GM23338 (cell line): ENCODE measurements at regions not wholly inside any gene's neighbourhood (a gene's known extent, or its start where the extent isn't known, plus 50 kb on each side); places are given as distances from the start of the nearest gene placed in this dataset.

Source experiments
- ATAC-seq: fragments of 200-7000 bp; cut with Tn5 transposase; 3 replicates; pipeline ENCODE4 v1.9.1; 2020
- DNase-seq: peaks from one replicate; pipeline ENCODE4 v3.0.0-alpha.2; 2015; ENCODE audit warnings: low spot score
- H2AFZ ChIP-seq: fragments of 200-600 bp; sonication (generic); 2 replicates; pipeline ENCODE4 v1.8.0; 2016; ENCODE audit warnings: antibody characterized with exemption, mild to moderate bottlenecking, moderate library complexity
- H3F3A ChIP-seq: fragments of 200-600 bp; sonication (generic); replicated peaks from 2 replicates; pipeline ENCODE4 v1.8.0; 2017; ENCODE audit warnings: antibody characterized with exemption, mixed run types, low read depth
- H3K27ac ChIP-seq: fragments of 200-600 bp; sonication (generic); 2 replicates; pipeline ENCODE4 v1.6.1; 2016; ENCODE audit warnings: low read depth
- H3K27me3 ChIP-seq: fragments of 200-600 bp; sonication (generic); 2 replicates; pipeline ENCODE4 v1.8.0; 2016; ENCODE audit warnings: mild to moderate bottlenecking, mixed run types, moderate library complexity; ENCODE audit not compliant: insufficient read depth
- H3K36me3 ChIP-seq: fragments of 200-600 bp; sonication (generic); 2 replicates; pipeline ENCODE4 v1.8.0; 2016; ENCODE audit warnings: mild to moderate bottlenecking; ENCODE audit not compliant: insufficient read depth
- H3K4me1 ChIP-seq: fragments of 200-600 bp; sonication (generic); 2 replicates; pipeline ENCODE4 v1.8.0; 2016; ENCODE audit warnings: mild to moderate bottlenecking, moderate library complexity; ENCODE audit not compliant: insufficient read depth
- H3K4me2 ChIP-seq: fragments of 200-600 bp; sonication (generic); 2 replicates; pipeline ENCODE4 v1.7.1; 2017; ENCODE audit warnings: mixed run types
- H3K4me3 ChIP-seq: fragments of 200-600 bp; sonication (generic); 2 replicates; pipeline ENCODE4 v1.6.1; 2016; ENCODE audit warnings: mixed run types
- H3K79me2 ChIP-seq: fragments of 200-600 bp; sonication (generic); replicated peaks from 2 replicates; pipeline ENCODE4 v1.8.0; 2017; ENCODE audit warnings: mild to moderate bottlenecking; ENCODE audit not compliant: insufficient read depth
- H3K9me2 ChIP-seq: fragments of 200-600 bp; sonication (generic); 2 replicates; pipeline ENCODE4 v1.8.0; 2017; ENCODE audit not compliant: insufficient read depth
- H4K20me1 ChIP-seq: fragments of 200-600 bp; sonication (generic); replicated peaks from 2 replicates; pipeline ENCODE4 v1.8.0; 2017; ENCODE audit warnings: mild to moderate bottlenecking; ENCODE audit not compliant: insufficient read depth
- H3K27ac Mint-ChIP-seq: 2 replicates; pipeline ENCODE4 v1.8.0; 2020; ENCODE audit warnings: inconsistent platforms, mild to moderate bottlenecking, moderate library complexity, mixed read lengths
- H3K27me3 Mint-ChIP-seq: 3 replicates; pipeline ENCODE4 v1.8.0; 2022; ENCODE audit warnings: low read depth, mild to moderate bottlenecking, moderate library complexity, mixed read lengths, inconsistent platforms; ENCODE audit not compliant: insufficient read depth, poor library complexity
- H3K36me3 Mint-ChIP-seq: 3 replicates; pipeline ENCODE4 v1.8.0; 2021; ENCODE audit warnings: low read depth, mild to moderate bottlenecking, inconsistent platforms, moderate library complexity, mixed read lengths
- H3K4me1 Mint-ChIP-seq: 3 replicates; pipeline ENCODE4 v1.8.0; 2020; ENCODE audit warnings: mild to moderate bottlenecking, inconsistent platforms, mixed read lengths
- H3K4me3 Mint-ChIP-seq: 3 replicates; pipeline ENCODE4 v1.8.0; 2021; ENCODE audit warnings: moderate library complexity, mild to moderate bottlenecking, inconsistent platforms, mixed read lengths
- H3K9me3 Mint-ChIP-seq: 3 replicates; pipeline ENCODE4 v1.8.0; 2020; ENCODE audit warnings: moderate library complexity, mild to moderate bottlenecking, inconsistent platforms, mixed read lengths
- CREB1 ChIP-seq: fragments of 250-450 bp; sonication (Bioruptor Pico); IDR thresholded peaks from 2 replicates; pipeline ENCODE4 v1.5.0; 2020; ENCODE audit warnings: low read depth, mild to moderate bottlenecking, moderate library complexity
- EZH2phosphoT487 ChIP-seq: fragments of 200-600 bp; sonication (generic); IDR thresholded peaks from one replicate; pipeline ENCODE4 v1.8.1; 2018; ENCODE audit warnings: antibody characterized with exemption; ENCODE audit not compliant: unreplicated experiment
- JUNB ChIP-seq: IDR thresholded peaks from one replicate; pipeline ENCODE4 v1.6.1; 2016; ENCODE audit warnings: antibody characterized with exemption; ENCODE audit not compliant: unreplicated experiment
- NANOG ChIP-seq: IDR thresholded peaks from 2 replicates; pipeline ENCODE4 v1.6.1; 2016; ENCODE audit warnings: antibody characterized with exemption, borderline replicate concordance
- POLR2AphosphoS5 ChIP-seq: IDR thresholded peaks from 2 replicates; pipeline ENCODE4 v1.6.1; 2016; ENCODE audit warnings: antibody characterized with exemption, low read depth
- STAT1 ChIP-seq: IDR thresholded peaks from one replicate; pipeline ENCODE4 v1.6.1; 2016; ENCODE audit warnings: antibody characterized with exemption; ENCODE audit not compliant: unreplicated experiment
- ZNF114 ChIP-seq: fragments of 250-450 bp; sonication (Bioruptor Pico); IDR thresholded peaks from 2 replicates; pipeline ENCODE4 v1.5.0; 2020; ENCODE audit warnings: mild to moderate bottlenecking, moderate library complexity
- ZNF331 ChIP-seq: fragments of 250-450 bp; sonication (Bioruptor Pico); IDR thresholded peaks from 2 replicates; pipeline ENCODE4 v1.5.0; 2020; ENCODE audit warnings: low read depth, mild to moderate bottlenecking, moderate library complexity
- TF ChIP-seq, protein P1 (sequence below): IDR thresholded peaks from one replicate; pipeline ENCODE4 v1.6.1; 2018; ENCODE audit warnings: antibody characterized with exemption; ENCODE audit not compliant: unreplicated experiment
- TF ChIP-seq, protein P2 (sequence below), 2 experiments: fragments of 200-600 bp in 1 of 2; sonication (generic) in 1 of 2; conservative IDR thresholded peaks; 2 replicates each; pipeline versions ENCODE4 v1.5.1 to v1.6.1; 2016 to 2017; ENCODE audit warnings: antibody characterized with exemption in 2 of 2, low read depth in 2 of 2, mild to moderate bottlenecking in 2 of 2, moderate library complexity in 1 of 2
- TF ChIP-seq, protein P3 (sequence below): fragments of 250-450 bp; sonication (Bioruptor Pico); IDR thresholded peaks from 2 replicates; pipeline ENCODE4 v1.5.0; 2020; ENCODE audit warnings: mild to moderate bottlenecking, moderate library complexity
- TF ChIP-seq, protein P4 (sequence below): IDR thresholded peaks from 2 replicates; pipeline ENCODE4 v1.6.1; 2016; ENCODE audit warnings: antibody characterized with exemption

DNA sequence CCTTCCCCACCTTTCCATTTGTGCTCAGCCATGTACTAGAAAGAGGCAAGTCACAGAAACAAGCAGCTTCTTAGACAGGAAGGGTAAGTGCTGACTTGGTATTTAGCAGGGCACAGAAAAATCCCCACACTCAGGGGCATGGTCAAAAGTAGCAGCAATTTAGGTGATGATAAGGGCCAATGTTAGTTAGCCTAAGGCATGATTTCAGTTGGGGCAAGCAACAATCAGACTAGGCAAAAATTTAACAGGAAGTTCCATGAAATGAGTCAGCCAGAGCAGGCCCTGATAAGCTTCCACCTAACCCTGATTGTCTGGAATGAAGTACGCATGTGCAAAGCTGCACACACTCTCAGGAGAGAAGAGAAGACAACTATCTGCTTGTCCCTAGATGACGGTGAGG, 423.4 kb upstream of the UBE2E2 start:
- Histone ChIP-seq H3K4me1 (no peaks in the 10 kb centered on the region), H3K36me3 (no peaks in the 10 kb centered on the region; the same call in 1 of the 2 replicates), H3K4me3 (no peak overlapping the region), H3K27me3 (no peaks in the 10 kb centered on the region), H4K20me1 (no peaks in the 10 kb centered on the region), H3F3A (no peaks in the 10 kb centered on the region), H3K4me2 (no peak overlapping the region), H3K27ac (no peak overlapping the region), H3K9me2 (peaks cover 4% of the 10 kb centered on the region; the same call in 1 of the 2 replicates), H3K79me2 (no peaks in the 10 kb centered on the region), H2AFZ (no peak overlapping the region)
- Mint-ChIP-seq H3K27me3 (no peaks in the 10 kb centered on the region), H3K27ac (no peak overlapping the region), H3K4me3 (no peak overlapping the region), H3K4me1 (no peaks in the 10 kb centered on the region), H3K36me3 (peaks cover 7% of the 10 kb centered on the region; the same call in 2 of the 3 replicates), H3K9me3 (peaks cover 10% of the 10 kb centered on the region)
- TF ChIP-seq POLR2AphosphoS5, result no peak
- TF ChIP-seq STAT1, result no peak
- TF ChIP-seq ZNF331 (CRISPR knock-in tag), result no peak
- TF ChIP-seq, protein P1, sequence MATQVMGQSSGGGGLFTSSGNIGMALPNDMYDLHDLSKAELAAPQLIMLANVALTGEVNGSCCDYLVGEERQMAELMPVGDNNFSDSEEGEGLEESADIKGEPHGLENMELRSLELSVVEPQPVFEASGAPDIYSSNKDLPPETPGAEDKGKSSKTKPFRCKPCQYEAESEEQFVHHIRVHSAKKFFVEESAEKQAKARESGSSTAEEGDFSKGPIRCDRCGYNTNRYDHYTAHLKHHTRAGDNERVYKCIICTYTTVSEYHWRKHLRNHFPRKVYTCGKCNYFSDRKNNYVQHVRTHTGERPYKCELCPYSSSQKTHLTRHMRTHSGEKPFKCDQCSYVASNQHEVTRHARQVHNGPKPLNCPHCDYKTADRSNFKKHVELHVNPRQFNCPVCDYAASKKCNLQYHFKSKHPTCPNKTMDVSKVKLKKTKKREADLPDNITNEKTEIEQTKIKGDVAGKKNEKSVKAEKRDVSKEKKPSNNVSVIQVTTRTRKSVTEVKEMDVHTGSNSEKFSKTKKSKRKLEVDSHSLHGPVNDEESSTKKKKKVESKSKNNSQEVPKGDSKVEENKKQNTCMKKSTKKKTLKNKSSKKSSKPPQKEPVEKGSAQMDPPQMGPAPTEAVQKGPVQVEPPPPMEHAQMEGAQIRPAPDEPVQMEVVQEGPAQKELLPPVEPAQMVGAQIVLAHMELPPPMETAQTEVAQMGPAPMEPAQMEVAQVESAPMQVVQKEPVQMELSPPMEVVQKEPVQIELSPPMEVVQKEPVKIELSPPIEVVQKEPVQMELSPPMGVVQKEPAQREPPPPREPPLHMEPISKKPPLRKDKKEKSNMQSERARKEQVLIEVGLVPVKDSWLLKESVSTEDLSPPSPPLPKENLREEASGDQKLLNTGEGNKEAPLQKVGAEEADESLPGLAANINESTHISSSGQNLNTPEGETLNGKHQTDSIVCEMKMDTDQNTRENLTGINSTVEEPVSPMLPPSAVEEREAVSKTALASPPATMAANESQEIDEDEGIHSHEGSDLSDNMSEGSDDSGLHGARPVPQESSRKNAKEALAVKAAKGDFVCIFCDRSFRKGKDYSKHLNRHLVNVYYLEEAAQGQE, result no peak
- TF ChIP-seq, protein P2, sequence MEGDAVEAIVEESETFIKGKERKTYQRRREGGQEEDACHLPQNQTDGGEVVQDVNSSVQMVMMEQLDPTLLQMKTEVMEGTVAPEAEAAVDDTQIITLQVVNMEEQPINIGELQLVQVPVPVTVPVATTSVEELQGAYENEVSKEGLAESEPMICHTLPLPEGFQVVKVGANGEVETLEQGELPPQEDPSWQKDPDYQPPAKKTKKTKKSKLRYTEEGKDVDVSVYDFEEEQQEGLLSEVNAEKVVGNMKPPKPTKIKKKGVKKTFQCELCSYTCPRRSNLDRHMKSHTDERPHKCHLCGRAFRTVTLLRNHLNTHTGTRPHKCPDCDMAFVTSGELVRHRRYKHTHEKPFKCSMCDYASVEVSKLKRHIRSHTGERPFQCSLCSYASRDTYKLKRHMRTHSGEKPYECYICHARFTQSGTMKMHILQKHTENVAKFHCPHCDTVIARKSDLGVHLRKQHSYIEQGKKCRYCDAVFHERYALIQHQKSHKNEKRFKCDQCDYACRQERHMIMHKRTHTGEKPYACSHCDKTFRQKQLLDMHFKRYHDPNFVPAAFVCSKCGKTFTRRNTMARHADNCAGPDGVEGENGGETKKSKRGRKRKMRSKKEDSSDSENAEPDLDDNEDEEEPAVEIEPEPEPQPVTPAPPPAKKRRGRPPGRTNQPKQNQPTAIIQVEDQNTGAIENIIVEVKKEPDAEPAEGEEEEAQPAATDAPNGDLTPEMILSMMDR (conservative IDR thresholded peaks at IDR 0.05; ENCODE audit: low read depth in 2 of 2), result no peak
- TF ChIP-seq CREB1, result no peak
- TF ChIP-seq, protein P3, sequence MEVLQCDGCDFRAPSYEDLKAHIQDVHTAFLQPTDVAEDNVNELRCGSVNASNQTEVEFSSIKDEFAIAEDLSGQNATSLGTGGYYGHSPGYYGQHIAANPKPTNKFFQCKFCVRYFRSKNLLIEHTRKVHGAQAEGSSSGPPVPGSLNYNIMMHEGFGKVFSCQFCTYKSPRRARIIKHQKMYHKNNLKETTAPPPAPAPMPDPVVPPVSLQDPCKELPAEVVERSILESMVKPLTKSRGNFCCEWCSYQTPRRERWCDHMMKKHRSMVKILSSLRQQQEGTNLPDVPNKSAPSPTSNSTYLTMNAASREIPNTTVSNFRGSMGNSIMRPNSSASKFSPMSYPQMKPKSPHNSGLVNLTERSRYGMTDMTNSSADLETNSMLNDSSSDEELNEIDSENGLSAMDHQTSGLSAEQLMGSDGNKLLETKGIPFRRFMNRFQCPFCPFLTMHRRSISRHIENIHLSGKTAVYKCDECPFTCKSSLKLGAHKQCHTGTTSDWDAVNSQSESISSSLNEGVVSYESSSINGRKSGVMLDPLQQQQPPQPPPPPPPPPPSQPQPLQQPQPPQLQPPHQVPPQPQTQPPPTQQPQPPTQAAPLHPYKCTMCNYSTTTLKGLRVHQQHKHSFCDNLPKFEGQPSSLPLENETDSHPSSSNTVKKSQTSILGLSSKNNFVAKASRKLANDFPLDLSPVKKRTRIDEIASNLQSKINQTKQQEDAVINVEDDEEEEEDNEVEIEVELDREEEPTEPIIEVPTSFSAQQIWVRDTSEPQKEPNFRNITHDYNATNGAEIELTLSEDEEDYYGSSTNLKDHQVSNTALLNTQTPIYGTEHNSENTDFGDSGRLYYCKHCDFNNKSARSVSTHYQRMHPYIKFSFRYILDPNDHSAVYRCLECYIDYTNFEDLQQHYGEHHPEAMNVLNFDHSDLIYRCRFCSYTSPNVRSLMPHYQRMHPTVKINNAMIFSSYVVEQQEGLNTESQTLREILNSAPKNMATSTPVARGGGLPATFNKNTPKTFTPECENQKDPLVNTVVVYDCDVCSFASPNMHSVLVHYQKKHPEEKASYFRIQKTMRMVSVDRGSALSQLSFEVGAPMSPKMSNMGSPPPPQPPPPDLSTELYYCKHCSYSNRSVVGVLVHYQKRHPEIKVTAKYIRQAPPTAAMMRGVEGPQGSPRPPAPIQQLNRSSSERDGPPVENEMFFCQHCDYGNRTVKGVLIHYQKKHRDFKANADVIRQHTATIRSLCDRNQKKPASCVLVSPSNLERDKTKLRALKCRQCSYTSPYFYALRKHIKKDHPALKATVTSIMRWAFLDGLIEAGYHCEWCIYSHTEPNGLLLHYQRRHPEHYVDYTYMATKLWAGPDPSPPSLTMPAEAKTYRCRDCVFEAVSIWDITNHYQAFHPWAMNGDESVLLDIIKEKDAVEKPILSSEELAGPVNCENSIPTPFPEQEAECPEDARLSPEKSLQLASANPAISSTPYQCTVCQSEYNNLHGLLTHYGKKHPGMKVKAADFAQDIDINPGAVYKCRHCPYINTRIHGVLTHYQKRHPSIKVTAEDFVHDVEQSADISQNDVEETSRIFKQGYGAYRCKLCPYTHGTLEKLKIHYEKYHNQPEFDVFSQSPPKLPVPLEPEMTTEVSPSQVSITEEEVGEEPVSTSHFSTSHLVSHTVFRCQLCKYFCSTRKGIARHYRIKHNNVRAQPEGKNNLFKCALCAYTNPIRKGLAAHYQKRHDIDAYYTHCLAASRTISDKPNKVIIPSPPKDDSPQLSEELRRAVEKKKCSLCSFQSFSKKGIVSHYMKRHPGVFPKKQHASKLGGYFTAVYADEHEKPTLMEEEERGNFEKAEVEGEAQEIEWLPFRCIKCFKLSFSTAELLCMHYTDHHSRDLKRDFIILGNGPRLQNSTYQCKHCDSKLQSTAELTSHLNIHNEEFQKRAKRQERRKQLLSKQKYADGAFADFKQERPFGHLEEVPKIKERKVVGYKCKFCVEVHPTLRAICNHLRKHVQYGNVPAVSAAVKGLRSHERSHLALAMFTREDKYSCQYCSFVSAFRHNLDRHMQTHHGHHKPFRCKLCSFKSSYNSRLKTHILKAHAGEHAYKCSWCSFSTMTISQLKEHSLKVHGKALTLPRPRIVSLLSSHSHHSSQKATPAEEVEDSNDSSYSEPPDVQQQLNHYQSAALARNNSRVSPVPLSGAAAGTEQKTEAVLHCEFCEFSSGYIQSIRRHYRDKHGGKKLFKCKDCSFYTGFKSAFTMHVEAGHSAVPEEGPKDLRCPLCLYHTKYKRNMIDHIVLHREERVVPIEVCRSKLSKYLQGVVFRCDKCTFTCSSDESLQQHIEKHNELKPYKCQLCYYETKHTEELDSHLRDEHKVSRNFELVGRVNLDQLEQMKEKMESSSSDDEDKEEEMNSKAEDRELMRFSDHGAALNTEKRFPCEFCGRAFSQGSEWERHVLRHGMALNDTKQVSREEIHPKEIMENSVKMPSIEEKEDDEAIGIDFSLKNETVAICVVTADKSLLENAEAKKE (CRISPR knock-in tag), result no peak
- TF ChIP-seq NANOG, result no peak
- TF ChIP-seq ZNF114 (CRISPR knock-in tag), result no peak
- no peak for TF ChIP-seq JUNB
- TF ChIP-seq, protein P4, sequence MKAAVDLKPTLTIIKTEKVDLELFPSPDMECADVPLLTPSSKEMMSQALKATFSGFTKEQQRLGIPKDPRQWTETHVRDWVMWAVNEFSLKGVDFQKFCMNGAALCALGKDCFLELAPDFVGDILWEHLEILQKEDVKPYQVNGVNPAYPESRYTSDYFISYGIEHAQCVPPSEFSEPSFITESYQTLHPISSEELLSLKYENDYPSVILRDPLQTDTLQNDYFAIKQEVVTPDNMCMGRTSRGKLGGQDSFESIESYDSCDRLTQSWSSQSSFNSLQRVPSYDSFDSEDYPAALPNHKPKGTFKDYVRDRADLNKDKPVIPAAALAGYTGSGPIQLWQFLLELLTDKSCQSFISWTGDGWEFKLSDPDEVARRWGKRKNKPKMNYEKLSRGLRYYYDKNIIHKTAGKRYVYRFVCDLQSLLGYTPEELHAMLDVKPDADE, result no peak
- no peak for TF ChIP-seq EZH2phosphoT487
- no peak for DNase-seq
- ATAC-seq, result no peak
